Prostate gland (tissue), 2 donors: ENCODE measurements at regions not wholly inside any gene's neighbourhood (a gene's known extent, or its start where the extent isn't known, plus 50 kb on each side); places are given as distances from the start of the nearest gene placed in this dataset.

Experiments
- CTCF ChIP-seq, 4 experiments: fragments of 200-600 bp in 2 of 4; fragments of 450-650 bp in 2 of 4; sonication (generic) in 2 of 4; IDR thresholded peaks; 1 replicate in 3 of 4; 2 replicates in 1 of 4; pipeline ENCODE4 v1.5.1; 2016 to 2019; ENCODE audit warnings: antibody characterized with exemption in 4 of 4, mild to moderate bottlenecking in 2 of 4, moderate library complexity in 2 of 4
- POLR2A ChIP-seq: fragments of 450-650 bp; IDR thresholded peaks from one replicate; pipeline ENCODE4 v1.6.1; 2016; ENCODE audit warnings: antibody characterized with exemption, mild to moderate bottlenecking

- TF ChIP-seq CTCF (IDR thresholded peaks at IDR 0.05) = no peak
- TF ChIP-seq POLR2A = no peak
Observed at GRCh38 chr5:111584651-111585050, 72.3 kb upstream of the STARD4 start.
